ENCODE measurements at regions not wholly inside any gene's neighbourhood (a gene's known extent, or its start where the extent isn't known, plus 50 kb on each side); places are given as distances from the start of the nearest gene placed in this dataset.
A peak's percentile ranks its signal among the peaks of the same experiment; 100 is the strongest.

DNA sequence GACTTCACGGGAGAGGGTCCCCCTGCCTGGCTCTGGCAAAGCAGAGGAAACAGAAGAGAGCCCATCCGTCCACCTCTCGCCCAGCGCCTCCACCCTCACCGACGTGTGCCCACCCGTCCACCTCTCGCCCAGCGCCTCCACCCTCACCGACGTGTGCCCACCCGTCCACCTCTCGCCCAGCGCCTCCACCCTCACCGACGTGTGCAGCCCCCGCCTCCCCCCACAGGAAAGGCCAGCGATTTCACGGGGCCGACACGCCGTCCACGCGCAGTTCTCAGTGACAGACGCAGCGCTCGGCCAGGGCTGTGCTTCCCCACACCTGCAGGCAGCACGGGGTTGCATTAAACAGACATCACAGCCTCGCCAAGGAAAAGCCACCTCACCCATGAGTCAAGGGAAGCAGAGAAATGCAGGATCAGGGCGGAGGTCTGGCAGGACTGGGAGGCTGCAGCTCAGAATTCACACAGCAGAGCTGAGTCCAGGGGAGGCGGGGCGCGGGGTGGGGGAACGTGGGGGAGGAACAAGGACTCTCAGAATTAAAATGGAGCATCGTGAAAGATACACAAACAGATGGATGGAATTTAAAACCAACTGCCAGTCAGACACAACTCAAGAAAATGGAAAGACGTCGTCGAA lies 377.7 kb downstream of the BRD1 start:
- in situ Hi-C loops (cut with MboI; ENCODE audit: low sequenced_read_pairs) = no loop called here
- DNase-seq (ENCODE audit: low spot score in 2 of 2) = no peak
- Histone ChIP-seq H3K4me3 (no peak overlapping the region), H3K4me1 (no peaks in the 10 kb centered on the region), H3K9me3 (no peaks in the 10 kb centered on the region), H3K36me3 (replicated peaks) (no peaks in the 10 kb centered on the region), H3K27me3 (ENCODE audit: low read depth) (no peaks in the 10 kb centered on the region)

DNA sequence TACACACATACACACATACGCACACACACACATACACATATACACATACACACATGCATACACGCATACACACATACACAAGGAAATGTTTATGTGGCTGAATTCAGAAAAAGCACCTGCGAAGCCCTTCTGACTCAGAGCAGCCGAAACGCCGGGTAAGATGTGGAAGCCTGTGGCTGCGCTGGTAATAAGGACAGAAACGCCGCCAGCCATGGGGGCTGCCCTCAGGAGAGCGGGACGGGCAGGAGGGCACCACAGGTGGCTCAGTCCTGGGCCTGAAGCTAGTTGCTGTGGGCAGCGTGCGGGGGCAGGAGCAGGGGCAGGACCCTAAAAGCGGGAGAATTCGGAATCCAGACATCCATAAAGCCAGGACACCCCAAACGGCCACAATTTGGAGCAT lies 378.3 kb downstream of the BRD1 start:
- Histone ChIP-seq H3K9me3 (no peaks in the 10 kb centered on the region), H3K36me3 (replicated peaks) (no peaks in the 10 kb centered on the region), H3K27me3 (ENCODE audit: low read depth) (no peaks in the 10 kb centered on the region), H3K4me3 (no peak overlapping the region), H3K4me1 (no peaks in the 10 kb centered on the region)
- in situ Hi-C loops (cut with MboI; ENCODE audit: low sequenced_read_pairs) = no loop called here
- DNase-seq (ENCODE audit: low spot score in 2 of 2) = no peak

DNA sequence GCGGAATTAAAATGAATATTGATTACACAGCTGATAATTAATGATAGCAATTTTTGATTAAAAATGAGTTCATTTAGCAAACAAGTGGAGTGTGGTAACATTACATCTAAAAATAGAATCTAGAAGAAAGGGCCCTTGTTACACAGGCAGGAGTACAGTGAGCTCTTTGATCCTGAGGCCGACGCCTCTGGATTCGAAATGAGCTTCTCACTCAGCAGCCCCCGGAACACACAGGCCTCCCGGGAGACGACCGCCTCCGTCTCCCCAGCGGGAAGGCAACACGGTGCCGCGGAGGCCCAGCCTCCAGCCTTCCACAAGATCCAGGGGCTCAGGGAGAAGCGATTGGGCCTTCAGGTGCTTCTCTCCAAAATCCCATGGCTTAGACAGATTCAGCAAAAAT lies 379.1 kb downstream of the BRD1 start:
- in situ Hi-C loops (cut with MboI; ENCODE audit: low sequenced_read_pairs) = no loop called here
- no peaks in the 10 kb centered on the region for H3K9me3 ChIP-seq
- no peak for DNase-seq (ENCODE audit: low spot score in 2 of 2)
- no peaks in the 10 kb centered on the region for H3K4me1 ChIP-seq
- no peak overlapping the region for H3K4me3 ChIP-seq
- H3K27me3 ChIP-seq (ENCODE audit: low read depth) = no peaks in the 10 kb centered on the region
- H3K36me3 ChIP-seq (replicated peaks) = no peaks in the 10 kb centered on the region

DNA sequence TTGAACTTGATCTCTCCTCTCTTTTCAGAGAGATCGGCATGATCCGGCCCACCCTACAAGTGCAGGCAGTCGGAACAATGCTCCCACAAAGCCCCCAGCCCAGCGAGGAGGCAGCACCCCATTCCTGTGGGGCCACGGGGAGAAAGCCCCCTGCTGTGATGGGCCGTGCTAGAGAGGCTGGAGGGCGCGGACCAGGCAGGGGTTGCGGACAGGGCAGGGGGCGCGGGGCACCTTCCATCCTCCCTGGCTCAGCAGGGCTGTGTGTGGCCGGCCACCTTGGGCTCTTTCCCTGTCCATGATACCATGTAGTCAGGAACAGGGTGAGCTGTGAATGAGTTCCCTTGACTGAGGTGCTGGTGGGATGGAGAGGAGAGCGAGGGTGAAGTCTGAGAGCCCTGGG lies 379.8 kb downstream of the BRD1 start:
- no peaks in the 10 kb centered on the region for H3K36me3 ChIP-seq (replicated peaks)
- in situ Hi-C loops (cut with MboI; ENCODE audit: low sequenced_read_pairs) = no loop called here
- DNase-seq (ENCODE audit: low spot score in 2 of 2) = no peak
- H3K4me1 ChIP-seq = no peaks in the 10 kb centered on the region
- no peaks in the 10 kb centered on the region for H3K9me3 ChIP-seq
- H3K27me3 ChIP-seq (ENCODE audit: low read depth) = no peaks in the 10 kb centered on the region
- H3K4me3 ChIP-seq = no peak overlapping the region

DNA sequence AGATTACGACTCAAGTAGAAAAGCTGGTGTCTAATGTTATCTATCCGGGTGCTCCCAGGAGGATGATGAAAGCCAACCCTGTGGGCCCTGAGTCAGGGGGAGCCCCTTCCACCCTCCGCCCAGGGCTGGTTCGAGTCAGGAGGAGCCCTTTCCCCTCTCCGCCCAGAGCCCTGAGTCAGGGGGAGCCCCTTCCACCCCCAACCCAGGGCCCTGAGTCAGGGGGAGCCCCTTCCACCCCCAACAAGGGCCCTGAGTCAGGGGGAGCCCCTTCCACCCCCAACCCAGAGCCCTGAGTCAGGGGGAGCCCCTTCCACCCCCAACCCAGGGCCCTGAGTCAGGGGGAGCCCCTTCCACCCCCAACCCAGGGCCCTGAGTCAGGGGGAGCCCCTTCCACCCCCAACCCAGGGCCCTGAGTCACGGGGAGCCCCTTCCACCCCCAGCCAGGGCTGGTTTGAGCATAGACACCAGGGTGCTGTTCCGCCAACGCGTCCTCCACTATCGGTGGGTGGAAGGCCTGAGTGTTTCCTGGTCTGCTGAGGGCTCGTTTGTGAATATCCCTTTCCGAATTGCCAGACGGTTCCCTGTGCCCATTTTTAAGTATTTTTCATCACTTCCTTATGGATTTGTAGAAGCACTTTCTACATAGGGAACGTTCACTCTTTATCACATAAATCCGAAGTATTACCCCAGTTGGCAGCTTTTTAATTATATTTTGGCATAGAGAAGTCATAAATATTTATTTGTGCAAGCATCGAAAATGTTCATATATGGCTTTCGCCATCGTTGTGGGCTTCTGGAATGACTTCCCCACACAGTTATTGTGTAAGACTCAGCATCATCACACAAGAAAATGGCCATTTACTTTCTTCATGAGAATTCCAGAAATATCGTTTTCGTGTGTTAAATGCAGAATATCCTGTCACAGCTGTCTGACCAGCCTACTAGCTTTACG lies 380.6 kb downstream of the BRD1 start:
- in situ Hi-C loops (cut with MboI; ENCODE audit: low sequenced_read_pairs) = no loop called here
- Histone ChIP-seq H3K4me3 (no peak overlapping the region), H3K4me1 (no peaks in the 10 kb centered on the region), H3K36me3 (replicated peaks) (no peaks in the 10 kb centered on the region), H3K9me3 (no peaks in the 10 kb centered on the region), H3K27me3 (ENCODE audit: low read depth) (no peaks in the 10 kb centered on the region)
- DNase-seq (ENCODE audit: low spot score in 2 of 2) = no peak

DNA sequence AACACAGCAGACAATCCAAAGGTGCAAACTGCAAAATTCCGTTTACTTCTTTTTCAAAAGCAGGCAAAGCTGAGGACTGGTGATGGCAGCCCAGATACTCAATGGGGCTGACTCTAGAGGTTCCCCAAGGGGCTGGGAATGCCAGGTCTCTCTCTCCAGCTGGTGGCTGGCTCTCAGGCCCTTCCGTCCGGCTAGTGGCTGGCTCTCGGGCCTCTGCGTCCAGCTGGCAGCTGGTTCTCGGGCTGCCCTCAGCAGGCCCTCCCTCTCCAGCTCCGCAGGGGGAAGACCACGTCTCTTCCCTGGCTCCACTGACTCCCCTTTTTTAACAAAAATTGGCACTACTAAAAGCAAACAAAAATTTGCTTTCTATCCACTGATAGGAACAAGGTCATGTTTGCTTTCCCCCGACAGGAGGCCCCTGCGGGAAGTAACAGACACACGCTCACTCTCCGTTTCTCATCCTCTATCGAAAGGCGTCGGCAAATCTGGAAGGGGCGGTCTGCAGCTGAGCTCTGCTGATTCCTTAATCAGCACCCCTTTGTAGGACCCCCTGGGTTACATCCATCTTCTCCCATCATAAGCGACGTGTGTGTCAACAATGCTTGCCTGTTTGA lies 381.4 kb downstream of the BRD1 start:
- no peak overlapping the region for H3K4me3 ChIP-seq
- DNase-seq (ENCODE audit: low spot score in 2 of 2) = no peak
- H3K36me3 ChIP-seq (replicated peaks) = no peaks in the 10 kb centered on the region
- H3K9me3 ChIP-seq = no peaks in the 10 kb centered on the region
- in situ Hi-C loops (cut with MboI; ENCODE audit: low sequenced_read_pairs) = no loop called here
- no peaks in the 10 kb centered on the region for H3K27me3 ChIP-seq (ENCODE audit: low read depth)
- H3K4me1 ChIP-seq = no peaks in the 10 kb centered on the region

DNA sequence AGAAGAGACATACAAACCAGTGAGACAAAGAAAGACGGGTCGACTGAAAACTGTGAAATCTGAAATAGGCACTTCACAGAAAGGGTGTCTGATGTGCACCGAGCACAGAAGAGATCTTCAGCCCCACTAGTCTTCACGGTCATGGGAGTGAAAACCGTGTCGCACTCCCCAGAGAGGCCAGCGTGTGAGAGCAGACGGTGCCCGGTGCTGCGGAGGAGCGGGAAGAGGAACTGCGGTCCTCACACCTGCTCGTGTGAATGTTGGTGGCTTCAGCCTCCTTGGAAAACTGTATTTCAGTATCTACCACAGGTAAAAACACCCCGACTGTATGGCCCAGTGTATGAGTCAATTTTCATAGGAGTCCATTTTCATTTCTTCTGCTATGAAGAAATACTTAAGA lies 382.9 kb downstream of the BRD1 start:
- H3K4me3 ChIP-seq = no peak overlapping the region
- DNase-seq (ENCODE audit: low spot score in 2 of 2) = no peak
- H3K4me1 ChIP-seq = no peaks in the 10 kb centered on the region
- in situ Hi-C loops (cut with MboI; ENCODE audit: low sequenced_read_pairs) = no loop called here
- no peaks in the 10 kb centered on the region for H3K27me3 ChIP-seq (ENCODE audit: low read depth)
- H3K9me3 ChIP-seq = no peaks in the 10 kb centered on the region
- no peaks in the 10 kb centered on the region for H3K36me3 ChIP-seq (replicated peaks)

DNA sequence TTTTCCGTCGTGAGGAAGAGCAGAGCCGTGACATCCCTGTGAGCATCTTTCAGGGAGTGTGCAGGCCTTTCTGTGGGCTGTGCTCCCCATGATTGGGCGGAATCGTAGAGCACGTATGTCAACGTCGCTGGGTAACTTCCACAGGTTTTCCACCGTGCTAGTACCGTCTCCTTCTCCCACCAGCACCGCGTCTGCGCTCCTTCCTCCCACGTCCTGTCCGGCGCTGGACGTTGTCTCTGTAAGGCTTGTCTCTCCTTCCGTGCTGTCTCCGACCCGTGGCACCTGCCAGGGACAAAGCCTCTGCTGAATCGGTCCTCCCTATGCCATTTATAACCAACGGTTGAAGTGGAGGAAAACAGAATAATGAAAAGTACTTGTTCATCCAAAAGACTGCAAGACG lies 386.7 kb downstream of the BRD1 start:
- Histone ChIP-seq H3K4me1 (peaks cover 5% of the 10 kb centered on the region), H3K9me3 (no peaks in the 10 kb centered on the region), H3K36me3 (replicated peaks) (no peaks in the 10 kb centered on the region), H3K4me3 (no peak overlapping the region), H3K27me3 (ENCODE audit: low read depth) (no peaks in the 10 kb centered on the region)
- in situ Hi-C loops (cut with MboI; ENCODE audit: low sequenced_read_pairs) = no loop called here
- DNase-seq (ENCODE audit: low spot score in 2 of 2) = no peak

DNA sequence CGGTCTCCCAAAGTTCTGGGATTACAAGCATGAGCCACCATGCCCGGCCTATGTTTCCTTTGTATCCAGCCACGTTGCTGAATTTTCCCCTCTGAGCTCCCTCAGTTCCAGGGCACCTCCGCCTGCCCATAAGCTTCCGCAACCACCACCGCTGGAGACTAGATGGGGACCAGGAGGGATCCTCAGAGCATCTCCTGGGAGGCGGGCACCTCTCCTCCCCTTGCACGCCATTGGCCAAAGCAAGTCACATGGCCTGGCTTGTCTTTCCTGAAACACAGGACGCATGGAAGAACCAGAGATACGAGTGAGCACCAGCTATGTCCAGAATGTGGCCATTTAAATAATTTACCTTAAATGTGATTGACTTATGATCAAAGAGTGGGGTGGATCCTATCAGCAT lies 388.3 kb downstream of the BRD1 start:
- in situ Hi-C loops (cut with MboI; ENCODE audit: low sequenced_read_pairs) = no loop called here

DNA sequence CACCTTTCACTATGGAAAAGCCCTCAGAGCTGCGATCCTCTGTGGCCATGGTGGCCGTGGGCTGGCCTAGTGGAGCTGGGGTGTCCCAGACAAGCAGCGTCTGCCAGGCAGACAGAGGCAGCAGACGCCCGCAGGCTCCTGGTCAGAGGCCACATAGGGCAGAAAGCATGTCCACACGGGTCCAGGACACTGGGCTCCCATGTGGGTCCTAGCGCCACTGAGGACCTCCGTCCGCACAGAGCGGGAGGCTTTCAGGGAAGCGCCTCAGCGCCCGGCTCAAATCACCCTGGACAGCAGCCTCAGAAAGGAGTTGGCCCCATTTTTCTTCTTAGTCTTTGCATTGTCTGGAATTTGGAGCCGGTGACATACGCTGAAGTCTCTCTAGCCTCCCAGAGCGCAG lies 389.7 kb downstream of the BRD1 start:
- in situ Hi-C loops (cut with MboI; ENCODE audit: low sequenced_read_pairs) = no loop called here
- no peak for DNase-seq (ENCODE audit: low spot score in 2 of 2)

More for the DNA sequence above, 388.3 kb downstream of the BRD1 start:
- Histone ChIP-seq H3K36me3 (replicated peaks) (no peaks in the 10 kb centered on the region), H3K27me3 (ENCODE audit: low read depth) (no peaks in the 10 kb centered on the region), H3K4me1 (peaks cover 5% of the 10 kb centered on the region), H3K9me3 (no peaks in the 10 kb centered on the region), H3K4me3 (no peak overlapping the region)
- DNase-seq (ENCODE audit: low spot score in 2 of 2) = no peak

DNA sequence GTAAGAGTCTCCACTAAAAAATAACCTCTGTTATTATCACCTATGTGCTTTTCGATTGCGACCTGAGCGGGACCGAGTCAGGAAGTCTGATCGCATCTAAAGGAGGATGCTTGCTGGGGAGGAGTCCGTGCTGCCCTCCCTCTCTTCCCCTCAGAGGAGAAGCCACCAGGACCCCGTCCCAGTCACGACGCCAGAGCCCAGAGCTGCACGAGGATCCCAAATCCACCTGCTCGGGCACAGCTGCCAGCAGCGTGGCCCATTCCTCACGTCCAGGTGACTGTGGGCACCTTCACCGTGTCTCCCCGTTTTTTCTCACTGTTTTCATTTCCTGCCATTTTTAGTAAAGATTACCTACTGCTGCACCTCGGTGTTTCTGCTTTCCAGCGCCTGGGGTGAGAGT lies 390.3 kb downstream of the BRD1 start:
- Histone ChIP-seq H3K27me3 (ENCODE audit: low read depth) (no peaks in the 10 kb centered on the region), H3K4me3 (no peak overlapping the region), H3K4me1 (peaks cover 5% of the 10 kb centered on the region), H3K9me3 (no peaks in the 10 kb centered on the region), H3K36me3 (replicated peaks) (no peaks in the 10 kb centered on the region)
- DNase-seq (ENCODE audit: low spot score in 2 of 2) = no peak
- in situ Hi-C loops (cut with MboI; ENCODE audit: low sequenced_read_pairs) = no loop called here

More for the DNA sequence above, 389.7 kb downstream of the BRD1 start:
- Histone ChIP-seq H3K36me3 (replicated peaks) (no peaks in the 10 kb centered on the region), H3K4me1 (peaks cover 5% of the 10 kb centered on the region), H3K27me3 (ENCODE audit: low read depth) (no peaks in the 10 kb centered on the region), H3K9me3 (no peaks in the 10 kb centered on the region), H3K4me3 (no peak overlapping the region)

DNA sequence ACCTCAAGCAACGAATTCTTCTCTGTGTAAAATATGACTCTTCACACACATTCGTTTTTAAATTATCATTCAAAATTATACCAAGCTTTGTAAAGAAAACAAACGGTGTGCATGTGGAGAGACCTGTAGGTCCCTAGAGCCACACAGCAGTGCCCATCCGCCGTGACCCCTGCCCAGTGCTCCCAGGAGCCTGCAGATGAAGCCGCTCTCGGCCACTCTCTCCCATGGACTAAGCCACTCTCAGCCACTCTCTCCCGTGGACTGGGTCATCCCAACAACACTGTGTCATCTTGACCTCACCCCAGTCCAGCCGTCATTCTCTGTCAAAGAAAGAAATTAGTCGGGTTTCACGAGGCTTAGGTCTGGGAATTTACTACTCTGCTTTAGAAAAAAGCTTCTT lies 391.6 kb downstream of the BRD1 start:
- no peaks in the 10 kb centered on the region for H3K27me3 ChIP-seq (ENCODE audit: low read depth)
- in situ Hi-C loops (cut with MboI; ENCODE audit: low sequenced_read_pairs) = no loop called here
- DNase-seq (ENCODE audit: low spot score in 2 of 2) = peak in 1 of 2 experiments; percentile 53
- H3K4me3 ChIP-seq = no peak overlapping the region
- H3K9me3 ChIP-seq = no peaks in the 10 kb centered on the region
- no peaks in the 10 kb centered on the region for H3K36me3 ChIP-seq (replicated peaks)
- H3K4me1 ChIP-seq = peaks cover 5% of the 10 kb centered on the region

DNA sequence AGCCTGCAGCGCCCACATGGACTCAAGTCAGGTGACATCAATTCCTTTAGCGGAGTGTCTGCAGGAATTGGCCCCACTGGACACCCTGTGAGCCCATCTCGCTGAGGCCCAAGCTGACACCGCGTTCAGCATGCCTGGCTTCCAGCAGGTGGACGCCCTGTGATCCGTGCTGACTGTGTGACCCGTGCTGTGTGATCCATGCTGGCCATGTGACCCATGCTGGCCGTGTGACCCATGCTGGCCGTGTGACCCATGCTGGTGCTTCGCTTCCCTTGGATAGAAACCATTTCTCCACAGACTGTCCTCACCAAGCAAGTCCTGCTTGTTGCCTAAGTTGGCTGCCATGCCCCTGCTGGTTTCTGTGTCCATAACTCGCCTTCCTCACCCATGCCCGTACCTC lies 392.1 kb downstream of the BRD1 start:
- Histone ChIP-seq H3K36me3 (replicated peaks) (no peaks in the 10 kb centered on the region), H3K9me3 (no peaks in the 10 kb centered on the region), H3K4me1 (peaks cover 5% of the 10 kb centered on the region), H3K27me3 (ENCODE audit: low read depth) (no peaks in the 10 kb centered on the region), H3K4me3 (no peak overlapping the region)
- in situ Hi-C loops (cut with MboI; ENCODE audit: low sequenced_read_pairs) = no loop called here
- no peak for DNase-seq (ENCODE audit: low spot score in 2 of 2)
